ENCODE measurements at regions not wholly inside any gene's neighbourhood (a gene's known extent, or its start where the extent isn't known, plus 50 kb on each side); places are given as distances from the start of the nearest gene placed in this dataset.

DNA sequence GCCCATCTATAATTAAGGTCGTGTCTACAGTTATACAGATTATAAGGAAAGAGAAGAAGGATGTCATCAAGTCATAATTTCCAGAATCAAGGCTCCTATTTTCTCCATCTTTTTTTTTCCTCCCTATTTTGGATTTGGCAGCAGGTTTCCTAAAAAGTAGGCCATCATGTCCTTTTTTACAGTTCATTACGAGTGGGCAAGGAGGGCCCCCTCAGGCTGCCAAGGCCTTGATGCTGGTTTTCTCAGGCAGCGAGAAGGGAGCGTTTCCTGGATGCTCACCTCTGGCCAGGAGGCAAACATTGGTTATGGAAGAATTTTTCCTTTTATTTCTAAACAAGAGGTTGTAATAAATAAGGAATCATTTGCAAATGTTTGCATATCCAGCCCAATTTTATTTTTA is 414.6 kb downstream of the DHX35 start:
- H3K79me2 ChIP-seq (ENCODE audit: insufficient read depth, low read length): no peaks in the 10 kb centered on the region
- H3K4me1 ChIP-seq (ENCODE audit: insufficient read depth, low read length): no peaks in the 10 kb centered on the region
- no peak overlapping the region for H3K27ac ChIP-seq (ENCODE audit: low read depth, low read length)
- H3K36me3 ChIP-seq (ENCODE audit: insufficient read depth, low read length): no peaks in the 10 kb centered on the region
- H4K20me1 ChIP-seq (ENCODE audit: insufficient read depth, low read length): no peaks in the 10 kb centered on the region
- no peak overlapping the region for H2AFZ ChIP-seq (ENCODE audit: low read length)
- TF ChIP-seq, protein P1, sequence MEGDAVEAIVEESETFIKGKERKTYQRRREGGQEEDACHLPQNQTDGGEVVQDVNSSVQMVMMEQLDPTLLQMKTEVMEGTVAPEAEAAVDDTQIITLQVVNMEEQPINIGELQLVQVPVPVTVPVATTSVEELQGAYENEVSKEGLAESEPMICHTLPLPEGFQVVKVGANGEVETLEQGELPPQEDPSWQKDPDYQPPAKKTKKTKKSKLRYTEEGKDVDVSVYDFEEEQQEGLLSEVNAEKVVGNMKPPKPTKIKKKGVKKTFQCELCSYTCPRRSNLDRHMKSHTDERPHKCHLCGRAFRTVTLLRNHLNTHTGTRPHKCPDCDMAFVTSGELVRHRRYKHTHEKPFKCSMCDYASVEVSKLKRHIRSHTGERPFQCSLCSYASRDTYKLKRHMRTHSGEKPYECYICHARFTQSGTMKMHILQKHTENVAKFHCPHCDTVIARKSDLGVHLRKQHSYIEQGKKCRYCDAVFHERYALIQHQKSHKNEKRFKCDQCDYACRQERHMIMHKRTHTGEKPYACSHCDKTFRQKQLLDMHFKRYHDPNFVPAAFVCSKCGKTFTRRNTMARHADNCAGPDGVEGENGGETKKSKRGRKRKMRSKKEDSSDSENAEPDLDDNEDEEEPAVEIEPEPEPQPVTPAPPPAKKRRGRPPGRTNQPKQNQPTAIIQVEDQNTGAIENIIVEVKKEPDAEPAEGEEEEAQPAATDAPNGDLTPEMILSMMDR (IDR thresholded peaks at IDR 0.05; ENCODE audit: extremely low read depth, low read depth, low read length): no peak
- H3K4me2 ChIP-seq (ENCODE audit: insufficient read depth, low read length): no peak overlapping the region
- no peak overlapping the region for H3K4me3 ChIP-seq (ENCODE audit: insufficient read depth, low read length)
- H3K27me3 ChIP-seq (ENCODE audit: insufficient read depth, low read length): no peaks in the 10 kb centered on the region
- H3K9me3 ChIP-seq (ENCODE audit: low read depth, low read length): no peaks in the 10 kb centered on the region
- no peak for DNase-seq (ENCODE audit: insufficient read length, low spot score, missing footprints)

DNA sequence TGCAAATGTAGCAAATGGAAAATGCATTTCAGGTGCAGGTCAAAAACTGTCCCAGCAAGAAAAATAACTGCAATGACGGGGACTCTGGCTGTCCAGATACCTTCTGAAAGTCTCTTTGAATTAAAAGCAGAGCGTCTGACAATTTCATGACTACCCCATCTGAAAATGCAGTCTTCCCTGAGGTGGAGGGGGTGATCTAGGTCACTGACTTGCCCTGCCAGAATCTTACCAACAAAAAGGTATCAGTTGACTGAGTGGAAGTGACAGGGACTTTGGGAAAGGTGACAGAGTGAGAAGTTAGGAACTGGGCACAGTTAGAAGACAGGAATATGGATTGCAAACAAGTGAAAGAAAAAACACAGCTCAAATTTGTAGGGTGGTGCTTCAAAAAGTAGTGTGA is 402.2 kb downstream of the DHX35 start:
- DNase-seq (ENCODE audit: insufficient read length, low spot score, missing footprints): no peak
- TF ChIP-seq, protein P1 (IDR thresholded peaks at IDR 0.05; ENCODE audit: extremely low read depth, low read depth, low read length): no peak
- H3K4me3 ChIP-seq (ENCODE audit: insufficient read depth, low read length): no peak overlapping the region
- no peaks in the 10 kb centered on the region for H3K27me3 ChIP-seq (ENCODE audit: insufficient read depth, low read length)
- H3K27ac ChIP-seq (ENCODE audit: low read depth, low read length): no peak overlapping the region
- no peaks in the 10 kb centered on the region for H4K20me1 ChIP-seq (ENCODE audit: insufficient read depth, low read length)
- no peaks in the 10 kb centered on the region for H3K79me2 ChIP-seq (ENCODE audit: insufficient read depth, low read length)
- no peak overlapping the region for H2AFZ ChIP-seq (ENCODE audit: low read length)
- H3K9me3 ChIP-seq (ENCODE audit: low read depth, low read length): no peaks in the 10 kb centered on the region
- H3K4me1 ChIP-seq (ENCODE audit: insufficient read depth, low read length): no peaks in the 10 kb centered on the region
- H3K36me3 ChIP-seq (ENCODE audit: insufficient read depth, low read length): no peaks in the 10 kb centered on the region
- H3K4me2 ChIP-seq (ENCODE audit: insufficient read depth, low read length): no peak overlapping the region

DNA sequence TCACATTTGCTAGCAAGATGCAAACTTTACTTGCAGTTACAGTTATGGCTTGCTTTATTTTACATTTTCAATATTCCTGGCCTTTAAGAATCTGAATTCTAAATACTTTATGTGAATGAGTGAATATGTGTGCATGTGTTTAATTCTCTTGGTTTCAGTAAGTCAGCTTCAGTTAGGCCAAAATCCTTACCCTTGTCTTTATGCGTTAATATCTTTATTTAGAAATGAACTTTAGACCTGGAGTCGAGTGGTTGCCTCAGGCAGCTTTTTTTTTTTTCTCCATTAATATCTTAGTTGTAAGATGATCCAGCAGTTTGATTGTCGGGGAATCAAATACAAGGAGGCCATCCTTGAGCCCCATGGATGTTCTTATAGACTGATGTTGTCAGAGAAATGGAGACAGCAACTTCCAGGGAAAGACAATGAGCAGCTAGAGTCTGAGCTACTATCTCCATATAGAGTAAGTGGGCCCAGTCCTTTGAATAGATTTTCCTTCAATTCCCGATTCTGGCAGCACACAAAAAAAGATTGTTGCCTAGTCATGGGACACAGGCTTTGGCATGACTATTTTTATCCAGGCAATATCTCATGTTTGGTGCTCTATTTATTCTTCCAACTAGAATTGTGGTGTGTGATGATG is 398.0 kb downstream of the DHX35 start:
- H4K20me1 ChIP-seq (ENCODE audit: insufficient read depth, low read length): no peaks in the 10 kb centered on the region
- no peak overlapping the region for H3K4me3 ChIP-seq (ENCODE audit: insufficient read depth, low read length)
- H3K4me2 ChIP-seq (ENCODE audit: insufficient read depth, low read length): no peak overlapping the region
- no peak for DNase-seq (ENCODE audit: insufficient read length, low spot score, missing footprints)
- no peaks in the 10 kb centered on the region for H3K79me2 ChIP-seq (ENCODE audit: insufficient read depth, low read length)
- TF ChIP-seq, protein P1 (IDR thresholded peaks at IDR 0.05; ENCODE audit: extremely low read depth, low read depth, low read length): no peak
- no peaks in the 10 kb centered on the region for H3K9me3 ChIP-seq (ENCODE audit: low read depth, low read length)
- H3K4me1 ChIP-seq (ENCODE audit: insufficient read depth, low read length): no peaks in the 10 kb centered on the region
- no peaks in the 10 kb centered on the region for H3K27me3 ChIP-seq (ENCODE audit: insufficient read depth, low read length)
- no peak overlapping the region for H2AFZ ChIP-seq (ENCODE audit: low read length)
- H3K36me3 ChIP-seq (ENCODE audit: insufficient read depth, low read length): no peaks in the 10 kb centered on the region
- no peak overlapping the region for H3K27ac ChIP-seq (ENCODE audit: low read depth, low read length)

DNA sequence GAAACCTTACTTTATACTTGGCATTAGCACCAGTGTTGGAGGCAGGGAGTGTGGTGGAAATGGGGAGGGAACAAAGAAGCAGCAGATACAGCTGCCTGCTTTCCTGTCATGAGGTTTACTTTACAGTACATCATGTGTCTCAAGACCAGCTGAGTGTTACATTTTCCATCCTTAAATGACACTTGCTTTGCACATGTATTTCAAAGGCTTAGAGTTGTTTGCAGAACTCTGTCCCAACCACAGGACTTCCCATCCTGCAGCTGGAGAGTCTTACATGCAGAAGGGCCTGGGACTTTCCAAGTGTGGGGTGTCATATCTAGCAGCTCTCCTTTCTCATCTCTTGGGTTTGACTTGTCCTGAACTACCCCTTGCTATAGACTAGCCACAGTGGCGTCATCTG is 395.9 kb downstream of the DHX35 start:
- Histone ChIP-seq H2AFZ (ENCODE audit: low read length) (no peak overlapping the region), H3K27me3 (ENCODE audit: insufficient read depth, low read length) (no peaks in the 10 kb centered on the region), H3K9me3 (ENCODE audit: low read depth, low read length) (no peaks in the 10 kb centered on the region), H3K4me2 (ENCODE audit: insufficient read depth, low read length) (no peak overlapping the region), H3K36me3 (ENCODE audit: insufficient read depth, low read length) (no peaks in the 10 kb centered on the region), H3K27ac (ENCODE audit: low read depth, low read length) (no peak overlapping the region), H4K20me1 (ENCODE audit: insufficient read depth, low read length) (no peaks in the 10 kb centered on the region), H3K79me2 (ENCODE audit: insufficient read depth, low read length) (no peaks in the 10 kb centered on the region), H3K4me3 (ENCODE audit: insufficient read depth, low read length) (no peak overlapping the region), H3K4me1 (ENCODE audit: insufficient read depth, low read length) (no peaks in the 10 kb centered on the region)
- DNase-seq (ENCODE audit: insufficient read length, low spot score, missing footprints): no peak
- TF ChIP-seq, protein P1 (IDR thresholded peaks at IDR 0.05; ENCODE audit: extremely low read depth, low read depth, low read length): no peak
